Pancreas (tissue), 10 donors: ENCODE measurements at regions not wholly inside any gene's neighbourhood (a gene's known extent, or its start where the extent isn't known, plus 50 kb on each side); places are given as distances from the start of the nearest gene placed in this dataset.

ENCODE experiments used
- ATAC-seq, 4 donors: fragments of 200-7000 bp; cut with Tn5 transposase; one replicate each; pipeline versions ENCODE4 v1.8.0 to v1.9.1; 2020; ENCODE audit warnings: mild to moderate bottlenecking in 4 of 4, moderate library complexity in 4 of 4
- DNase-seq, 6 donors: peaks; one replicate each; pipeline ENCODE4 v3.0.0-alpha.2; 2020
- FAIRE-seq: peaks from 2 replicates; lab custom pipeline; 2012; peaks lifted over from hg19 to GRCh38; lab: Jason Lieb, UNC
- H3K27ac ChIP-seq, 4 donors: fragments of 200-600 bp; sonication (generic); 1 replicate in 3 of 4; 2 replicates in 1 of 4; pipeline versions ENCODE4 v1.5.0 to v1.8.0; 2020
- H3K27me3 ChIP-seq, 4 donors: fragments of 200-600 bp; one replicate each; pipeline ENCODE4 v1.8.0; 2021
- H3K36me3 ChIP-seq, 3 donors: fragments of 200-600 bp; sonication (generic) in 1 of 3; one replicate each; pipeline versions ENCODE4 v1.5.0 to v1.8.0; 2020 to 2021
- H3K4me1 ChIP-seq, 3 donors: fragments of 200-600 bp; one replicate each; pipeline ENCODE4 v1.8.0; 2021
- H3K4me3 ChIP-seq, 4 donors: fragments of 200-600 bp; sonication (generic) in 2 of 4; one replicate each; pipeline versions ENCODE4 v1.5.0 to v1.8.0; 2020 to 2021
- H3K9me3 ChIP-seq, 4 donors: fragments of 200-600 bp; one replicate each; pipeline ENCODE4 v1.8.0; 2021
- CTCF ChIP-seq, 4 donors: fragments of 200-600 bp; sonication (generic) in 3 of 4; IDR thresholded peaks; one replicate each; pipeline versions ENCODE4 v1.5.0 to v1.8.0; 2021; ENCODE audit warnings: antibody characterized with exemption in 4 of 4
- WGBS, 2 donors: extraction: QIAGEN DNeasy Blood & Tissue Kit; methylation state at CpG; one replicate each; pipeline ENCODE4 v1.1.7; 2013; 5-methylcytosine and 5-hydroxymethylcytosine counted together
- intact Hi-C, 3 donors: fragments of 100-400 bp; cut with DNase I; formaldehyde crosslinking; loops; one replicate each; pipeline versions ENCODE4 v1.11.1 to v1.14.2; 2022
- donor health status: healthy with polysubstance abuse.
- donor health status: DM: no; HTN: no; CAD: no; lungs with moderate emphysema.
- donor health status: DM: no; HTN: no; CAD: no.
- donor health status: control.
- donor health status: control.
- donor health status: Bipolar disorder and iron deficiency.
- donor health status: DM: yes; HTN: yes; CAD: no.
- donor health status: DM: no; HTN: no; CAD: no.
- donor health status: DM: no; HTN: no; CAD: no.
- donor health status: DM: yes; HTN: yes; CAD: no.

DNA sequence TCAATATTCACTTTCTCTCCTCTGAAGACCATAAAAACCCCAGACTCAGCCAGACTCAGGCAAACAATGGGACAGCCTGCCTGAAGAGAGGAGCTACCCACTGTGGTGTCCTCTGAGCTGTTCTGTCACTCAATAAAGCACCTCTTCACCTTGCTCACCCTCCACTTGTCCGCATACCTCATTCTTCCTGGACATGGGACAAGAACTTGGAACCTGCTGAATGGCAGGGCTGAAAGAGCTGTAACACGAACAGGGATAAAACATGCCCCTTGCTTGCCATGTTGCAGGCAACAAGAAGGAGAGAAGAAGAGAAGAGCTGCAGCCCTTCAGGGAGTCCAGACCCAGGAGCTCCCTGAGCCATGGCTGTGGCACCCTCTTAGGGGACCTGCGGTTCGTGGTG is 86.8 kb upstream of the SEMA6A start:
- Histone ChIP-seq H3K4me1 (no peaks in the 10 kb centered on the region), H3K36me3 (no peaks in the 10 kb centered on the region), H3K9me3 (no peaks in the 10 kb centered on the region), H3K27ac (no peak overlapping the region), H3K27me3 (no peaks in the 10 kb centered on the region), H3K4me3 (no peak overlapping the region)
- intact Hi-C loops, result no loop called here
- TF ChIP-seq CTCF (IDR thresholded peaks at IDR 0.05), result no peak
- WGBS, 2 donors, result 70 to 71% methylated on average over 4 of the region's 4 CpGs
- no peak for ATAC-seq
- no peak for FAIRE-seq
- DNase-seq, result no peak

DNA sequence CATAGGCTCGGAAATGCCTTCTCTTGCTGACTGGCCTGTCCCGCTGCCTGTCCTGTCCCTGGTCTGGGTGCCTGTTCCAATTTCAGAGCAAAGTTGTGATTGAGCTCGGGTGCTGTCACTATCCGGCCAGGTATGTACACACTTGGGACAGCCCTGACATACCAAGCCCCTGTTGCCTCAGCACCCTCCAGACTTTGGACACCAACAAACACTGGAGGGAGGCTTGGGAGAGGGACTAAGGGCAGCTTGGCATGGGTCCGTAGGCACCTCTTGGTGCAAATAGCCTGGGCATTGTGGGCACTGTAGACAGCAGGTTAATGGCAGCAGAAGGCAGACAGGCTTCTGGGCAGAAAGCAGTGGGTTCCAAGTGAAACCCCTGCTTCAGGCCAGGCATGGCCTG is 86.3 kb upstream of the SEMA6A start:
- no peaks in the 10 kb centered on the region for H3K4me1 ChIP-seq
- ATAC-seq, result no peak
- DNase-seq, result no peak
- no peaks in the 10 kb centered on the region for H3K27me3 ChIP-seq
- TF ChIP-seq CTCF (IDR thresholded peaks at IDR 0.05), result no peak
- no peaks in the 10 kb centered on the region for H3K9me3 ChIP-seq
- H3K4me3 ChIP-seq, result no peak overlapping the region
- H3K27ac ChIP-seq, result no peak overlapping the region
- H3K36me3 ChIP-seq, result no peaks in the 10 kb centered on the region
- no peak for FAIRE-seq
- 75 to 94% methylated on average over 5 of the region's 5 CpGs for WGBS, 2 donors
- intact Hi-C loops, result no loop called here

DNA sequence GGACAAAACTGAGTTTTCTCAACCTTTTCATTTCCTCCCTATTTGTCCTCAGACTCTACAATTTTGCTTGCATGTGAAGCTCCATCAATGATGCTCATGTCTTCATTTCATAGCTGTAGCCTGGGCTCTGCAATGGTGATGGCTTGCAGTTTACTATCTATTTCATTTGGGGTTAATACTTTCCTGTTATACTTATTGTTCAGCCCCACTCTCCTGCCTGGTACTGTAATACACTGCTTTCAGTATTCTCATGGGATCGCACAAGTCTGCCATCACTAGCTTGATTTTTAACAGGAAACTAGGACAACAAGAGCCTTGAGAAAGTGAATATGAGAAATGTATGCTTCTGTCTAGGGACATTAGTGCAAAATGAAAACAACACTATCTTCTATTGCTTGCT is 84.2 kb upstream of the SEMA6A start:
- WGBS, 2 donors, result 53 to 72% methylated on average over 1 of the region's 1 CpG
- TF ChIP-seq CTCF (IDR thresholded peaks at IDR 0.05), result no peak
- Histone ChIP-seq H3K27me3 (no peaks in the 10 kb centered on the region), H3K36me3 (no peaks in the 10 kb centered on the region), H3K4me3 (no peak overlapping the region), H3K9me3 (no peaks in the 10 kb centered on the region), H3K4me1 (no peaks in the 10 kb centered on the region), H3K27ac (no peak overlapping the region)
- DNase-seq, result no peak
- FAIRE-seq, result no peak
- intact Hi-C loops, result no loop called here
- ATAC-seq, result no peak

GRCh38 chr5:116658141-116658540 is 83.5 kb upstream of the SEMA6A start:
- H3K4me1 ChIP-seq, result no peaks in the 10 kb centered on the region
- no peak overlapping the region for H3K4me3 ChIP-seq
- ATAC-seq (no peak), FAIRE-seq (no peak), DNase-seq (no peak)
- H3K9me3 ChIP-seq, result no peaks in the 10 kb centered on the region
- intact Hi-C loops, result no loop called here
- no peaks in the 10 kb centered on the region for H3K27me3 ChIP-seq
- H3K27ac ChIP-seq, result no peak overlapping the region
- H3K36me3 ChIP-seq, result no peaks in the 10 kb centered on the region
- no peak for TF ChIP-seq CTCF (IDR thresholded peaks at IDR 0.05)

GRCh38 chr5:116655431-116655830 is 80.8 kb upstream of the SEMA6A start:
- WGBS, 2 donors, result 88 to 89% methylated on average over 3 of the region's 3 CpGs
- Histone ChIP-seq H3K4me1 (no peaks in the 10 kb centered on the region), H3K9me3 (no peaks in the 10 kb centered on the region), H3K27me3 (no peaks in the 10 kb centered on the region), H3K27ac (no peak overlapping the region), H3K4me3 (no peak overlapping the region), H3K36me3 (no peaks in the 10 kb centered on the region)
- no peak for ATAC-seq
- TF ChIP-seq CTCF (IDR thresholded peaks at IDR 0.05), result no peak
- no peak for FAIRE-seq
- no peak for DNase-seq
- intact Hi-C loops, result no loop called here
